Activated CD4-positive, alpha-beta T cell treated with anti-CD3 and anti-CD28 coated beads, Interleukin-2, amount 10 ng/mL, durations not matched to agents 24 days and 14 days (primary cell): ENCODE measurements at regions not wholly inside any gene's neighbourhood (a gene's known extent, or its start where the extent isn't known, plus 50 kb on each side); places are given as distances from the start of the nearest gene placed in this dataset.

Experiments
- DNase-seq: peaks from one replicate; pipeline ENCODE4 v3.0.0; 2022
- H3K27ac Mint-ChIP-seq: one replicate; pipeline ENCODE4 v1.8.0; 2022; ENCODE audit warnings: mild to moderate bottlenecking, mixed read lengths
- H3K27me3 Mint-ChIP-seq: one replicate; pipeline ENCODE4 v1.8.0; 2022; ENCODE audit warnings: mixed read lengths
- H3K36me3 Mint-ChIP-seq: one replicate; pipeline ENCODE4 v1.8.0; 2022; ENCODE audit warnings: low read depth, mild to moderate bottlenecking, mixed read lengths
- H3K4me1 Mint-ChIP-seq: one replicate; pipeline ENCODE4 v1.8.0; 2021; ENCODE audit warnings: mixed read lengths
- H3K4me3 Mint-ChIP-seq: one replicate; pipeline ENCODE4 v1.8.0; 2022; ENCODE audit warnings: mild to moderate bottlenecking, moderate library complexity, mixed read lengths
- H3K9me3 Mint-ChIP-seq: one replicate; pipeline ENCODE4 v1.8.0; 2021; ENCODE audit warnings: mixed read lengths
- intact Hi-C: fragments of 100-400 bp; cut with micrococcal nuclease; formaldehyde crosslinking; loops from one replicate; pipeline ENCODE4 v1.15.1; 2023

- no peak for DNase-seq
- Mint-ChIP-seq H3K4me1 (no peaks in the 10 kb centered on the region), H3K27ac (no peak overlapping the region), H3K27me3 (no peaks in the 10 kb centered on the region), H3K36me3 (no peaks in the 10 kb centered on the region), H3K4me3 (no peak overlapping the region), H3K9me3 (no peaks in the 10 kb centered on the region)
- intact Hi-C loops = no loop called here
These were observed 322.5 kb downstream of the BMP2 start for GRCh38 chr20:7090001-7090400.

DNA sequence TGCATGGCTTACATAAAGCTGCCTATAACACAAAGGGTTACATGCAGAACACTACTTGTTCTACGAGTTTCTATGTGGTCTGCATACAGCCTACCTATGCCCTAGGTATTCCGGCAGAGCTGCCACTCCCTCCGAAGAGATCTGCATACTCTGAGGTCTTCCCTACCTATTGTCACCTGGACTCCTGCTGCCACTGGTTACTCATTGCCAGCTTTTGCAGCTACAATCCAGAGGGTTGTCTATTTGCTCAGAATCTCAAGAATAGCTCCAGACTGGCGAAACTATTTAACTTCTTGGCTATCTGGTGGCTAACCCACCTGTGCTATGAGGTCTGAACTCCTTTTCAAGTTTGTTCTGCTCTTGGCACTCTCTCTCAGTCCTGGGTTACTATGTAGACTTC lies 323.3 kb downstream of the BMP2 start:
- Mint-ChIP-seq H3K4me1 (no peaks in the 10 kb centered on the region), H3K27me3 (no peaks in the 10 kb centered on the region), H3K4me3 (no peak overlapping the region), H3K9me3 (no peaks in the 10 kb centered on the region), H3K36me3 (no peaks in the 10 kb centered on the region), H3K27ac (no peak overlapping the region)
- DNase-seq = no peak
- intact Hi-C loops = no loop called here

- no peak for DNase-seq
- no peaks in the 10 kb centered on the region for H3K27me3 Mint-ChIP-seq
- H3K4me1 Mint-ChIP-seq = no peaks in the 10 kb centered on the region
- H3K9me3 Mint-ChIP-seq = no peaks in the 10 kb centered on the region
- H3K36me3 Mint-ChIP-seq = no peaks in the 10 kb centered on the region
- intact Hi-C loops = no loop called here
- no peak overlapping the region for H3K4me3 Mint-ChIP-seq
- H3K27ac Mint-ChIP-seq = no peak overlapping the region
These were observed 324.2 kb downstream of the BMP2 start for GRCh38 chr20:7091655-7092054.

DNA sequence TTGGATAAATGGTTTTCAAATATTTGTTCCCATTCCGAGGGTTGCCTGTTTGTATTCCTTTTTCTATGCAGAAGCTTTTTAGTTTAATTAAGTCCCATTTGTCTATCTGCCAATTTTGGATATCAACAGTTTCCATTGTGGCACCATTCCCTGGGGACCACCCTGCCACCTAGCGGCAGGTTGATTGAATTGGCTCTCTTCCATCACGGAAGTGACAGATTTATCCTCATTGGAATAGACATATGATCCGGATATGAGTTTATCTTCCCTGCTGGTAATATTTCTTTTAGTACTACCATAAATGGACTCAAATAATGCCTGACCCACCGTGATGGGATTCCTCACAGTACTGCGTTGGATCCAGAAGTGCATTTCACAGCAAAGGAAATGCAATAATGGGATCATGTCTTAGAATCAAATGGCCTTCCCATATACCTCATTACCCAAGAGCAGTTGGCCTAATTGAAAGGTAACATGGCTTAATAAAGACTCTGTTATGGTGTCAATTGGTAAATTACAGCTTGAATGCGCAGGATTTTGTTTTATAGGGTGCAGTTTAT lies 327.0 kb downstream of the BMP2 start:
- Mint-ChIP-seq H3K27me3 (no peaks in the 10 kb centered on the region), H3K4me1 (no peaks in the 10 kb centered on the region), H3K4me3 (no peak overlapping the region), H3K36me3 (no peaks in the 10 kb centered on the region), H3K9me3 (no peaks in the 10 kb centered on the region), H3K27ac (no peak overlapping the region)
- intact Hi-C loops = no loop called here
- DNase-seq = no peak

DNA sequence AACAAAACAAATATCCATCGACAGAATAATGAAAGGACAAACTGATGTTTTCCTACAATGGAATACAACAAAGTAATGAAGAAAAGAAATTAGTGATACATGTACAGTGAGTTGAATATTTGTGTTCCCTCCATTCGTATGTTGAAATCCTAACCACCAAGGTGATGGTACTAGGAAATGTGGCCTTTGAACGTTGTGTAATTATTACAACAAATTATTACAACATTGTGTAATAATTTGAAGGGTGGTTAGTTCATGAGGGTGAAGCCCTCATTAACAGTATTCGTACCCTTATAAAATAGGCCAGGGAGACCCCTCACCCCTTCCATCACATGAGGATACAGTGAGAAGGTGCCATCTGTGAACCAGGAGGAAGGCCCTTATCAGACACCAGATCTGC lies 339.4 kb downstream of the BMP2 start:
- H3K4me1 Mint-ChIP-seq = no peaks in the 10 kb centered on the region
- no peak for DNase-seq
- no peak overlapping the region for H3K4me3 Mint-ChIP-seq
- H3K9me3 Mint-ChIP-seq = no peaks in the 10 kb centered on the region
- intact Hi-C loops = no loop called here
- no peaks in the 10 kb centered on the region for H3K27me3 Mint-ChIP-seq
- no peaks in the 10 kb centered on the region for H3K36me3 Mint-ChIP-seq
- H3K27ac Mint-ChIP-seq = no peak overlapping the region

DNA sequence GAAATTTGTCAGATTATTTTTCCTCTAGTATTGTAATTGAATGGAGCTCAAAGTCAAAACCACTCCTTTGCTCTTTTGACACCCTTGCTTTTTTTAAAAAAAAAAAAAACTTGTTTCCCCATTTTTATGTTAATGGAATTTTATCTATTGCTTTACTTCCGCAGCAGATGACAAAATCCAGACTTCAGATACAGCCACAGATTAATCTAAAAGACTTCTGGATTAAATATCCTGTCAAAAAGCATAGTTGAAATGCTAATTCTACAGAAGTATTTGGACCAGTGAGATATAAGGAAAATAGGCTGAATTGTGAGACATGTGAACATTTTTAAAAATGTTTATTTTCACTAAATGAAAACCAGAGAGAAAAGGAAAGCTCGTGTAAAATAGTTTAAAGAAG lies 341.4 kb downstream of the BMP2 start:
- intact Hi-C loops = no loop called here
- H3K27ac Mint-ChIP-seq = no peak overlapping the region
- DNase-seq = no peak
- H3K4me1 Mint-ChIP-seq = no peaks in the 10 kb centered on the region
- H3K36me3 Mint-ChIP-seq = no peaks in the 10 kb centered on the region
- H3K27me3 Mint-ChIP-seq = no peaks in the 10 kb centered on the region
- H3K9me3 Mint-ChIP-seq = no peaks in the 10 kb centered on the region
- H3K4me3 Mint-ChIP-seq = no peak overlapping the region

DNA sequence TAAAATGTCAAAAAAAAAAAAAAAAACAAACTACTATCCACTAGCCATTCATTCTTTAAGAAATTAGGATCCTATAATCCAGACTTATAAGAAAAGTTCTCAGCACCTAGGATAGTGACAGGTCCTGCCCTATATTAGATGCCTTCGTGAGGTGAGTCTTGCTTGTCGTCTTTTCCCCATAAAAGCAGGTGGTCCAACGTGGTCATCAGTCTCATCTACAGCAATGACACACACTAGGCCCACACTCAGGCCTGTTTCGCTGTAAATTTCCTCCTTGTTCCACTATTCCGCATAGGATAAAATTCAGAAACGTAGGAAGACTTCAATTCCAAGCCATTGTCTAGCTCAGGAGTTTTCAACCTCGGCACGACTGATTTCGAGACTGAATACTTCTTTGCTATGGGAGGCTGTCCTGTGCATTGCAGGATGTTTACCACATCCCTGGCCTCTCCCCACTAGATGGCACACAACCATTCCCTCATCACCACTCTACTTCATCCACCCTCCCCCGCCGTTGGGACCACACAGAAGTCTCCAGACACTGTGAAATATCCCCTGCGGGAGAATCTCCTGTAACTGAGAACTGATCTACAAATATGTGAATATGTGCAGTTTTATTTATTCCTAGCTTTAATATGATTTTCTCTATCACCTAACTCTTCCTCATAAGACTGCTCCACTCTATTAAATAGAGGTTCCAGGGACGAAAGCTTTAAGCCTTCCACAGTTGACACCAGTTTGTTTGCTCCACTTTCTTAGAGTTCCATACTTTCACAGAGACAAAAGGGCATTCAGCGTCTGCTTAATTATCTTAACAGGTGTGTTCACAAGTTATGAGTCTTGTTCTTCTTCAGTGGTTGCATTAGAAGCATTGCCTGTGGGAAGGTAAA lies 346.3 kb downstream of the BMP2 start:
- H3K4me3 Mint-ChIP-seq = no peak overlapping the region
- no peak for DNase-seq
- no peaks in the 10 kb centered on the region for H3K27me3 Mint-ChIP-seq
- H3K9me3 Mint-ChIP-seq = no peaks in the 10 kb centered on the region
- intact Hi-C loops = no loop called here
- H3K27ac Mint-ChIP-seq = no peak overlapping the region
- H3K36me3 Mint-ChIP-seq = no peaks in the 10 kb centered on the region
- H3K4me1 Mint-ChIP-seq = no peaks in the 10 kb centered on the region

DNA sequence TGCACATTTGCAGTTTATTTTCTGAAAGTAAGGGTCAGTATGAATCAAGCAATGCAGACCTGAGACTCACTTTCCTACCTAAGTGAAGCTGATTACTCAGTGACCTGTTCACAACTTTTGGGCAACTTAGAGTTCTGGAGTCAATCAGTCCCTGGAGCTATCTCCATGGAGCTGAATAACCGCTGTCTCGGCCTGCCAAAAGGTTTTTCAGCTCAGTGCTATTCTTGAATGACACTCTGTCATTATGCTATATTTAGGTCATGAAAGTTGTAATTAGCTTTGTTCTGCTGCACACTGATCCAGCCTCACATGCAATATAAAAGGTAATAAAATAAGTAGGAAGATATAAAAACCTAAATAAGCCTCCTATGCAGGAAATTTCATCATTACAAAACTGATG lies 356.0 kb downstream of the BMP2 start:
- Mint-ChIP-seq H3K9me3 (no peaks in the 10 kb centered on the region), H3K4me3 (no peak overlapping the region)

GRCh38 chr20:7124120-7124519 lies 356.6 kb downstream of the BMP2 start:
- no peaks in the 10 kb centered on the region for H3K4me1 Mint-ChIP-seq
- no peaks in the 10 kb centered on the region for H3K9me3 Mint-ChIP-seq
- intact Hi-C loops = no loop called here
- no peak overlapping the region for H3K4me3 Mint-ChIP-seq
- no peaks in the 10 kb centered on the region for H3K36me3 Mint-ChIP-seq
- DNase-seq = no peak
- H3K27ac Mint-ChIP-seq = no peak overlapping the region
- H3K27me3 Mint-ChIP-seq = no peaks in the 10 kb centered on the region

More for the DNA sequence above, 356.0 kb downstream of the BMP2 start:
- no peaks in the 10 kb centered on the region for H3K4me1 Mint-ChIP-seq
- intact Hi-C loops = no loop called here
- no peaks in the 10 kb centered on the region for H3K36me3 Mint-ChIP-seq
- no peak for DNase-seq
- no peaks in the 10 kb centered on the region for H3K27me3 Mint-ChIP-seq
- no peak overlapping the region for H3K27ac Mint-ChIP-seq

GRCh38 chr20:7136886-7137285 lies 369.4 kb downstream of the BMP2 start:
- intact Hi-C loops = no loop called here
- H3K9me3 Mint-ChIP-seq = no peaks in the 10 kb centered on the region
- no peaks in the 10 kb centered on the region for H3K36me3 Mint-ChIP-seq
- no peak for DNase-seq
- no peaks in the 10 kb centered on the region for H3K27me3 Mint-ChIP-seq
- no peak overlapping the region for H3K4me3 Mint-ChIP-seq
- H3K4me1 Mint-ChIP-seq = no peaks in the 10 kb centered on the region
- no peak overlapping the region for H3K27ac Mint-ChIP-seq

DNA sequence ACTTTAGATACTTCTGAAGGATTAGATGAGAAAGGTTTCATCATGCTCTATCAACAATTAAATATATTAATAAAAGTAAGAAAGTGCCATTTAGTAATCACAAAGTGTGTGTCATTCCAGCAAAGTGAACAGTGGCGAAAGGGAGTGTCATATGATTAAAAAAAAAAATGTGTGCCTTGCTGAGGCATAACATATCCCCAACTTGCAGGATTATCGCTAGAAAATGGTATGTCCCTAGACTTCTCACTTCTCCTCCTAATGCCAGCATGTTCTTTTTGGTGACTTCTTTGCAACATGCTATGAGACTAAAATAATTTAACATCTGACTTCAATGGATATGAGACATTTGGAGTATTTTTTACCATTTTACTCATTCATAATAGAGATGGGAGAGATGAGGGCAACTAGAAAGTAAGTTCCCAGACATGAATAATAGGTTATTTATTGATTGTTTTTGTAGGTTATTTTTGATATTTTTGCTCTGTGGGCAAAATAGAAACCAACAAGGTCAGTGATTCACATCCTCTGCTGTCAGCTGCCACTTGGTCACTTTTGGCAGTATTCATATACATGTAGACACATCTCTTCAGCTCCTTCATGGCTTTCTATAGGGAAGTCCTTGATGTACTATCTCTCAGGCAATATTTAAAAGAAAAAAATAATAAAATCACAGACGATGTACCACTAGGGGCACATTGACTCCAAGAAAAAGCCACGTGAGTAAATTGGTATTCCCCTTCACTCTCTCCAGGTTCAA lies 370.1 kb downstream of the BMP2 start:
- no peak overlapping the region for H3K27ac Mint-ChIP-seq
- no peaks in the 10 kb centered on the region for H3K27me3 Mint-ChIP-seq
- H3K36me3 Mint-ChIP-seq = no peaks in the 10 kb centered on the region
- no peaks in the 10 kb centered on the region for H3K4me1 Mint-ChIP-seq
- DNase-seq = no peak
- intact Hi-C loops = no loop called here
- no peak overlapping the region for H3K4me3 Mint-ChIP-seq
- no peaks in the 10 kb centered on the region for H3K9me3 Mint-ChIP-seq

DNA sequence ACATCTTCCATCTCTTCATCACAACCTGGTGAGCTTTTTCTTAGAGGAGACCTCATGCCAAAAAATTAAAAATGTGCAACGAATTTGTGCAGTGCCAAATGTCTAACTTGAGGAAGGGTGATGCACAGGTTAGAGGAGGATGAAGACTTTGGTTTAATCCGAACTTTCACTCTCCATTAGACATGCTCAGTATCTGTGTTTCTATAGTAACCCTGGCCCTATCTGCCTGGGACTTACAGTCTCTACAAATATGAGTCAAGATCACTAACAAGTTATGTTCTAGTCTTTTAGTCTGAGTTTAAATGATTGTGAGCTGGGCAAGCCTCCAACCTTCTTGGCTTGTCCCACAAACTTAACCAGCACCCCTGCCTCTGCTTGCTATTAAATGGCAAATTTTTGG lies 377.0 kb downstream of the BMP2 start:
- H3K27ac Mint-ChIP-seq = no peak overlapping the region
- no peak overlapping the region for H3K4me3 Mint-ChIP-seq
- no peaks in the 10 kb centered on the region for H3K4me1 Mint-ChIP-seq
- peaks cover 4% of the 10 kb centered on the region for H3K9me3 Mint-ChIP-seq
- no peak for DNase-seq
- intact Hi-C loops = no loop called here
- H3K36me3 Mint-ChIP-seq = no peaks in the 10 kb centered on the region
- H3K27me3 Mint-ChIP-seq = no peaks in the 10 kb centered on the region

- no peak for DNase-seq
- Mint-ChIP-seq H3K27me3 (no peaks in the 10 kb centered on the region), H3K9me3 (peaks cover 4% of the 10 kb centered on the region), H3K4me1 (no peaks in the 10 kb centered on the region), H3K27ac (no peak overlapping the region), H3K36me3 (no peaks in the 10 kb centered on the region), H3K4me3 (no peak overlapping the region)
- intact Hi-C loops = no loop called here
These were observed 379.2 kb downstream of the BMP2 start for GRCh38 chr20:7146552-7147219.

- H3K4me1 Mint-ChIP-seq = no peaks in the 10 kb centered on the region
- intact Hi-C loops = no loop called here
- H3K4me3 Mint-ChIP-seq = no peak overlapping the region
- no peak for DNase-seq
- no peak overlapping the region for H3K27ac Mint-ChIP-seq
- peaks cover 4% of the 10 kb centered on the region for H3K9me3 Mint-ChIP-seq
- no peaks in the 10 kb centered on the region for H3K36me3 Mint-ChIP-seq
- H3K27me3 Mint-ChIP-seq = no peaks in the 10 kb centered on the region
These were observed 379.7 kb downstream of the BMP2 start for GRCh38 chr20:7147220-7147601.
